ENCODE measurements at regions not wholly inside any gene's neighbourhood (a gene's known extent, or its start where the extent isn't known, plus 50 kb on each side); places are given as distances from the start of the nearest gene placed in this dataset.

DNA sequence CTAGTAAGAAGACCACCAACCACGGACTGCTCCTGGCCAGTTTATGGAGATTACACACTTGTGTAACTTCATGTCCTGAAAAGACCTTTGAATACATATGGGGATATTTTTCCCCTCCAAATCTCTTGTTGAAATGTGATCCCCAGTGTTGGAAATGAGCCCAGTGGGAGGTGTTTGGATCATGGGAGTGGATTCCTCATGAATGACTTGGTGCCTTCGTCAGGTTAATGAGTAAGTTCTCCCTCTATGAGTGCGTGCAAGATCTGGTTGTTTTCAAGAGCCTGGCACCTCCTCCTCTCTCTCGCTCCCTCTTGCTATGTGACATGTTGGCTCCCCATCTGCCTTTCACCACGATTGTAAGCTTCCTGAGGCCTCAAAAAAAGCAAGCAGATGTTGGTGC lies 769.0 kb upstream of the SLITRK1 start:
- no peak for TF ChIP-seq EZH2 (IDR thresholded peaks at IDR 0.05; ENCODE audit: insufficient read depth, poor library complexity, severe bottlenecking)
- TF ChIP-seq EZH2phosphoT487 (IDR thresholded peaks at IDR 0.05; ENCODE audit: insufficient read depth, low read depth): no peak
